ENCODE measurements at regions not wholly inside any gene's neighbourhood (a gene's known extent, or its start where the extent isn't known, plus 50 kb on each side); places are given as distances from the start of the nearest gene placed in this dataset.

- Histone ChIP-seq H4K20me1 (ENCODE audit: low read depth, low read length) (no peaks in the 10 kb centered on the region), H3K4me2 (ENCODE audit: low read depth, low read length, poor library complexity, severe bottlenecking) (no peak overlapping the region), H3K79me2 (ENCODE audit: insufficient read depth, low read length) (no peaks in the 10 kb centered on the region), H3K9ac (ENCODE audit: low read length) (no peak overlapping the region), H3K4me3 (ENCODE audit: insufficient read depth, low read length, poor library complexity, severe bottlenecking) (no peak overlapping the region), H3K27me3 (ENCODE audit: low read length) (no peaks in the 10 kb centered on the region), H2AFZ (ENCODE audit: low read depth, low read length, severe bottlenecking) (no peak overlapping the region), H3K9me2 (replicated peaks; ENCODE audit: insufficient read depth, low read length) (no peaks in the 10 kb centered on the region), H3K27ac (ENCODE audit: low read depth, low read length) (no peak overlapping the region), H3F3A (ENCODE audit: insufficient read depth) (no peaks in the 10 kb centered on the region), H3K9me3 (ENCODE audit: insufficient read depth, low read length) (no peaks in the 10 kb centered on the region), H3K36me3 (ENCODE audit: low read length) (no peaks in the 10 kb centered on the region)
- no peak for TF ChIP-seq EZH2phosphoT487 (conservative IDR thresholded peaks at IDR 0.05; ENCODE audit: low read length)
- TF ChIP-seq CTCF (IDR thresholded peaks at IDR 0.05; ENCODE audit: insufficient read depth, low read length, poor library complexity, severe bottlenecking): no peak
Observed at GRCh38 chr7:125878235-125878956, 948.8 kb upstream of the POT1 start.

DNA sequence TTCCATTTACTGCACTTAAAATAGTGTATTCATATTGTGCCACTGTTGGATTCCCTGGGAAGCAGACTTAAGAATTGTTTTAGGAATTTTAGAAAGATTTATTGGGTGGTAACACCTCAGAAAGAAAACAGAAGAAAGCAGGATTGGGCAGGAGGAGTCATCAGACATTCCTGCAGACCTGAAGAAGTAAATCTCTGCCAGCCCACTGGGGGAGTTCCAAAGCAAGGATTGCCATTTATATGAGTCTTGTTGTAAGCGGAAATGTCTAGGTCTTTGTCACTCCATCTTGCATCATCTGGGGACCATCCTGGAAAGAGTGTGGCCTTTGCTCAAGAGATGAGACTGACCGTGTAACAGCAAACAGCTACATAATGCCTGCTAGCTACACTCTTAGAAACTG lies 947.6 kb upstream of the POT1 start:
- no peak overlapping the region for H3K9ac ChIP-seq (ENCODE audit: low read length)
- no peak for TF ChIP-seq EZH2phosphoT487 (conservative IDR thresholded peaks at IDR 0.05; ENCODE audit: low read length)
- no peak for TF ChIP-seq CTCF (IDR thresholded peaks at IDR 0.05; ENCODE audit: insufficient read depth, low read length, poor library complexity, severe bottlenecking)
- H3K4me3 ChIP-seq (ENCODE audit: insufficient read depth, low read length, poor library complexity, severe bottlenecking): no peak overlapping the region
- H3K27ac ChIP-seq (ENCODE audit: low read depth, low read length): no peak overlapping the region
- no peaks in the 10 kb centered on the region for H3F3A ChIP-seq (ENCODE audit: insufficient read depth)
- H3K27me3 ChIP-seq (ENCODE audit: low read length): no peaks in the 10 kb centered on the region
- no peaks in the 10 kb centered on the region for H4K20me1 ChIP-seq (ENCODE audit: low read depth, low read length)
- no peaks in the 10 kb centered on the region for H3K36me3 ChIP-seq (ENCODE audit: low read length)
- no peaks in the 10 kb centered on the region for H3K9me3 ChIP-seq (ENCODE audit: insufficient read depth, low read length)
- H2AFZ ChIP-seq (ENCODE audit: low read depth, low read length, severe bottlenecking): no peak overlapping the region
- H3K79me2 ChIP-seq (ENCODE audit: insufficient read depth, low read length): no peaks in the 10 kb centered on the region
- no peak overlapping the region for H3K4me2 ChIP-seq (ENCODE audit: low read depth, low read length, poor library complexity, severe bottlenecking)
- no peaks in the 10 kb centered on the region for H3K9me2 ChIP-seq (replicated peaks; ENCODE audit: insufficient read depth, low read length)

DNA sequence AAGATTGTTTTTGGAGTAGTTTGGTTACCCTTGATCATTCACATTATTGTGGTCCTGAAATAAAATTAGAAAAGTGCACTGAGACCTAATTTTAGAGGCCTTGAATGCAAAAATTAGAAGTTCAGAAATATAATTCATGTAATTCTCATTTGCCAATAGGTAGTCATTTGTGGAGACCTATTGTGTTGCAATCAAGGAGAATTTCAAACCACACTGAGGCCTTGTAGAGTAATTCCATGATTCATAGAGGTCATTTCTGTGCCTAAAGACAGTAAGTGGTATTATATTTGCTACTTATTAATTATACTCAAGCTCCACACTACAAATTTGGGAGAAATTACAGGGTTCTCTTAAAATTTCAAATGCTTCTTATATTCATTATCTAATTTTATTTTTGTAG lies 946.8 kb upstream of the POT1 start:
- Histone ChIP-seq H3K36me3 (ENCODE audit: low read length) (no peaks in the 10 kb centered on the region), H3K79me2 (ENCODE audit: insufficient read depth, low read length) (no peaks in the 10 kb centered on the region), H2AFZ (ENCODE audit: low read depth, low read length, severe bottlenecking) (no peak overlapping the region), H3K9me3 (ENCODE audit: insufficient read depth, low read length) (no peaks in the 10 kb centered on the region), H3K4me2 (ENCODE audit: low read depth, low read length, poor library complexity, severe bottlenecking) (no peak overlapping the region), H3K4me3 (ENCODE audit: insufficient read depth, low read length, poor library complexity, severe bottlenecking) (no peak overlapping the region), H3K27me3 (ENCODE audit: low read length) (no peaks in the 10 kb centered on the region), H4K20me1 (ENCODE audit: low read depth, low read length) (no peaks in the 10 kb centered on the region), H3K9ac (ENCODE audit: low read length) (no peak overlapping the region), H3F3A (ENCODE audit: insufficient read depth) (no peaks in the 10 kb centered on the region), H3K27ac (ENCODE audit: low read depth, low read length) (no peak overlapping the region), H3K9me2 (replicated peaks; ENCODE audit: insufficient read depth, low read length) (no peaks in the 10 kb centered on the region)
- TF ChIP-seq EZH2phosphoT487 (conservative IDR thresholded peaks at IDR 0.05; ENCODE audit: low read length) (no peak), CTCF (IDR thresholded peaks at IDR 0.05; ENCODE audit: insufficient read depth, low read length, poor library complexity, severe bottlenecking) (no peak)
